WTC11 (cell line): ENCODE measurements at regions not wholly inside any gene's neighbourhood (a gene's known extent, or its start where the extent isn't known, plus 50 kb on each side); places are given as distances from the start of the nearest gene placed in this dataset.
A peak's percentile ranks its signal among the peaks of the same experiment; 100 is the strongest.

Experiments
- ATAC-seq: fragments of 200-7000 bp; cut with Tn5 transposase; 2 replicates; pipeline ENCODE4 v1.10.0; 2021; ENCODE audit warnings: mild to moderate bottlenecking, moderate library complexity
- CTCF ChIA-PET: fragments of 300-600 bp; sonication (Branson Sonifier 250); formaldehyde crosslinking; loops from one replicate; lab custom pipeline; 2021; ENCODE audit warnings: antibody characterized with exemption; lab: Charles Lee
- POLR2A ChIA-PET: fragments of 350-600 bp; sonication (Branson Sonifier 250); formaldehyde crosslinking; loops from one replicate; lab custom pipeline; 2021; ENCODE audit warnings: antibody characterized with exemption; lab: Charles Lee
- DNase-seq: peaks from one replicate; pipeline ENCODE4 v3.0.0; 2021; ENCODE audit warnings: low spot score
- H3K27ac Mint-ChIP-seq: 2 replicates; pipeline ENCODE4 v1.8.0; 2021; ENCODE audit warnings: mixed read lengths
- H3K27me3 Mint-ChIP-seq: 2 replicates; pipeline ENCODE4 v1.8.0; 2021; ENCODE audit warnings: low read depth, mild to moderate bottlenecking, moderate library complexity, mixed read lengths
- H3K36me3 Mint-ChIP-seq: 2 replicates; pipeline ENCODE4 v1.8.0; 2021; ENCODE audit warnings: mixed read lengths
- H3K4me1 Mint-ChIP-seq: 2 replicates; pipeline ENCODE4 v1.8.0; 2022; ENCODE audit warnings: mixed read lengths
- H3K4me3 Mint-ChIP-seq: 2 replicates; pipeline ENCODE4 v1.8.0; 2021; ENCODE audit warnings: mild to moderate bottlenecking, moderate library complexity, mixed read lengths
- H3K9me3 Mint-ChIP-seq: 2 replicates; pipeline ENCODE4 v1.8.0; 2021; ENCODE audit warnings: mixed read lengths
- AR ChIP-seq: fragments of 250-450 bp; sonication (Bioruptor Pico); IDR thresholded peaks from 2 replicates; pipeline ENCODE4 v1.9.0; 2021; ENCODE audit warnings: mild to moderate bottlenecking
- ATF3 ChIP-seq: sonication (generic); formaldehyde crosslinking; conservative IDR thresholded peaks from 2 replicates; pipeline ENCODE4 v1.8.1; 2022; ENCODE audit warnings: mild to moderate bottlenecking, missing genetic modification reagents
- CBFB ChIP-seq: sonication (generic); formaldehyde crosslinking; IDR thresholded peaks from 2 replicates; pipeline ENCODE4 v1.8.1; 2022; ENCODE audit warnings: mild to moderate bottlenecking, low read depth, missing genetic modification reagents
- CREB1 ChIP-seq: sonication (generic); formaldehyde crosslinking; IDR thresholded peaks from 2 replicates; pipeline ENCODE4 v1.8.0; 2023; ENCODE audit warnings: mild to moderate bottlenecking, missing genetic modification reagents
- CTCF ChIP-seq: fragments of 200-600 bp; IDR thresholded peaks from 2 replicates; pipeline ENCODE4 v1.8.0; 2022; ENCODE audit warnings: antibody characterized with exemption
- ETV6 ChIP-seq: sonication (generic); formaldehyde crosslinking; IDR thresholded peaks from 2 replicates; pipeline ENCODE4 v1.8.1; 2022; ENCODE audit warnings: mild to moderate bottlenecking, missing genetic modification reagents
- IRF1 ChIP-seq: sonication (generic); formaldehyde crosslinking; IDR thresholded peaks from 2 replicates; pipeline ENCODE4 v1.8.0; 2023; ENCODE audit warnings: missing genetic modification reagents
- KAT7 ChIP-seq: sonication (generic); formaldehyde crosslinking; IDR thresholded peaks from 2 replicates; pipeline ENCODE4 v1.8.1; 2023; ENCODE audit warnings: missing genetic modification reagents, mild to moderate bottlenecking, borderline replicate concordance
- MYBL2 ChIP-seq: sonication (generic); formaldehyde crosslinking; IDR thresholded peaks from 2 replicates; pipeline ENCODE4 v1.8.1; 2023; ENCODE audit warnings: mild to moderate bottlenecking, moderate library complexity, missing genetic modification reagents
- NFE2L1 ChIP-seq: sonication (generic); formaldehyde crosslinking; IDR thresholded peaks from 2 replicates; pipeline ENCODE4 v1.8.1; 2023; ENCODE audit warnings: missing genetic modification reagents
- NR1H2 ChIP-seq: sonication (generic); formaldehyde crosslinking; IDR thresholded peaks from 2 replicates; pipeline ENCODE4 v1.9.0; 2021; ENCODE audit warnings: mild to moderate bottlenecking, moderate library complexity, missing genetic modification reagents
- PREB ChIP-seq: sonication (generic); formaldehyde crosslinking; IDR thresholded peaks from 2 replicates; pipeline ENCODE4 v1.8.1; 2022; ENCODE audit warnings: mild to moderate bottlenecking, missing genetic modification reagents, moderate library complexity, borderline replicate concordance
- RORB ChIP-seq: fragments of 250-450 bp; sonication (Bioruptor Pico); IDR thresholded peaks from 2 replicates; pipeline ENCODE4 v1.9.0; 2021; ENCODE audit warnings: mild to moderate bottlenecking
- SOX15 ChIP-seq: fragments of 250-450 bp; sonication (Bioruptor Pico); IDR thresholded peaks from 2 replicates; pipeline ENCODE4 v1.9.0; 2021; ENCODE audit warnings: mild to moderate bottlenecking
- USF1 ChIP-seq: sonication (generic); formaldehyde crosslinking; IDR thresholded peaks from 2 replicates; pipeline ENCODE4 v1.8.0; 2022; ENCODE audit warnings: mild to moderate bottlenecking, missing genetic modification reagents
- USF2 ChIP-seq: sonication (generic); formaldehyde crosslinking; IDR thresholded peaks from 2 replicates; pipeline ENCODE4 v1.8.1; 2023; ENCODE audit warnings: mild to moderate bottlenecking, missing genetic modification reagents, moderate library complexity
- ZNF317 ChIP-seq: sonication (generic); formaldehyde crosslinking; IDR thresholded peaks from 2 replicates; pipeline ENCODE4 v1.8.1; 2023; ENCODE audit warnings: low read depth, mild to moderate bottlenecking, moderate library complexity, missing genetic modification reagents, borderline replicate concordance
- ZNF423 ChIP-seq: fragments of 250-450 bp; sonication (Bioruptor Pico); IDR thresholded peaks from 2 replicates; pipeline ENCODE4 v2.1.2; 2022; ENCODE audit warnings: mild to moderate bottlenecking, moderate library complexity
- ZNF512 ChIP-seq: sonication (generic); formaldehyde crosslinking; IDR thresholded peaks from 2 replicates; pipeline ENCODE4 v1.8.1; 2022; ENCODE audit warnings: missing genetic modification reagents, borderline replicate concordance
- ZNF532 ChIP-seq: fragments of 250-450 bp; sonication (Bioruptor Pico); IDR thresholded peaks from 2 replicates; pipeline ENCODE4 v1.9.0; 2021; ENCODE audit warnings: mild to moderate bottlenecking, borderline replicate concordance

- ChIA-PET CTCF (no interaction called here), POLR2A (no interaction called here)
- H3K9me3 Mint-ChIP-seq, result peaks cover 50% of the 10 kb centered on the region
- no peaks in the 10 kb centered on the region for H3K4me1 Mint-ChIP-seq
- H3K4me3 Mint-ChIP-seq, result no peak overlapping the region
- ATAC-seq (no peak), DNase-seq (peak; percentile 3)
- H3K27ac Mint-ChIP-seq, result no peak overlapping the region
- H3K27me3 Mint-ChIP-seq, result peaks cover 7% of the 10 kb centered on the region
- peaks cover 33% of the 10 kb centered on the region for H3K36me3 Mint-ChIP-seq
- TF ChIP-seq NFE2L1 (CRISPR knock-in tag) (no peak), ZNF423 (no peak), ATF3 (no peak), ZNF532 (CRISPR knock-in tag) (no peak), CBFB (CRISPR knock-in tag) (no peak), USF1 (CRISPR knock-in tag) (no peak), AR (CRISPR knock-in tag) (no peak), ETV6 (CRISPR knock-in tag) (no peak), CTCF (no peak), SOX15 (CRISPR knock-in tag) (no peak), CREB1 (CRISPR knock-in tag) (no peak), KAT7 (CRISPR knock-in tag) (no peak), USF2 (CRISPR knock-in tag) (no peak), ZNF512 (CRISPR knock-in tag) (no peak), MYBL2 (no peak), PREB (CRISPR knock-in tag) (no peak), IRF1 (CRISPR knock-in tag) (no peak), NR1H2 (CRISPR knock-in tag) (no peak), ZNF317 (CRISPR knock-in tag) (no peak), RORB (CRISPR knock-in tag) (no peak)
- TF ChIP-seq, all 79 proteins: peak for 0
These were observed 227.3 kb downstream of the SNRPN start for GRCh38 chr15:25182098-25182478.
